T-helper 17 cell (primary cell): ENCODE measurements at regions not wholly inside any gene's neighbourhood (a gene's known extent, or its start where the extent isn't known, plus 50 kb on each side); places are given as distances from the start of the nearest gene placed in this dataset.
"Not testable (repeated sequence)": the region's sequence is repeated elsewhere in the genome, so short reads cannot be mapped to it uniquely, and the experiment has no call there.

Source experiments
- ATAC-seq: fragments of 150-1000 bp; cut with Tn5 transposase; 2 replicates; pipeline ENCODE4 v1.10.0; 2021; ENCODE audit warnings: mild to moderate bottlenecking, moderate library complexity
- DNase-seq, 3 donors: peaks; one replicate each; pipeline versions ENCODE4 v3.0.0 to v3.0.0-alpha.2; 2020 to 2021
- H3K9me3 ChIP-seq: one replicate; pipeline ENCODE4 v1.7.0; 2013; ENCODE audit warnings: low read length, mild to moderate bottlenecking; ENCODE audit not compliant: control insufficient read depth, poor library complexity, severe bottlenecking
- H3K27ac Mint-ChIP-seq: one replicate; pipeline ENCODE4 v1.8.0; 2022; ENCODE audit warnings: mild to moderate bottlenecking, moderate library complexity, mixed read lengths
- H3K27me3 Mint-ChIP-seq: one replicate; pipeline ENCODE4 v1.8.0; 2022; ENCODE audit warnings: mixed read lengths
- H3K36me3 Mint-ChIP-seq: one replicate; pipeline ENCODE4 v1.8.0; 2022; ENCODE audit warnings: low read depth, mixed read lengths
- H3K4me1 Mint-ChIP-seq: one replicate; pipeline ENCODE4 v1.8.0; 2022; ENCODE audit warnings: mild to moderate bottlenecking, mixed read lengths
- H3K4me3 Mint-ChIP-seq: one replicate; pipeline ENCODE4 v1.8.0; 2022; ENCODE audit warnings: mild to moderate bottlenecking, moderate library complexity, mixed read lengths

DNA sequence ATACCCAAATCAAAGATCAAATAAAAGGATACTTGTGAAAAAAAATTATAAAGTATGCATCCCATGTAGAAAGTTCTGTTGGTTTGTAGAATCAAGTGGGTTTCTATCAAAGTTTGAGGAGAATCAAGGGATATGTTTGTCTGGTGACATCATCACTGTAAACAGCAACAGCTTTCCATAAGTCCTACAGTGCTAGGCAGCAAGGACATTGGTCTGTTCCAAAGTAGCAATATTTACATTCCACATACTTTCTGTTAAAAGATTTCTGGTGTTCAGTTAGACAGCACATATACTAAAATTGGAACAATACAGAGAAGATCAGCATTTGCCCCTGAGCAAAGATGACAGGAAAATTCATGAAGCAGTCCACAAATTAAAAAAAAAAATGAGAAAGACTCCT, 683.9 kb downstream of the XPNPEP1 start:
- no peak overlapping the region for H3K4me3 Mint-ChIP-seq
- DNase-seq (no peak), ATAC-seq (no peak)
- H3K27me3 Mint-ChIP-seq: no peaks in the 10 kb centered on the region
- no peaks in the 10 kb centered on the region for H3K9me3 ChIP-seq
- H3K36me3 Mint-ChIP-seq: no peaks in the 10 kb centered on the region
- no peaks in the 10 kb centered on the region for H3K4me1 Mint-ChIP-seq
- H3K27ac Mint-ChIP-seq: no peak overlapping the region

GRCh38 chr10:109237682-109238081, 685.6 kb downstream of the XPNPEP1 start:
- H3K9me3 ChIP-seq: no peaks in the 10 kb centered on the region
- Mint-ChIP-seq H3K27me3 (no peaks in the 10 kb centered on the region), H3K4me3 (no peak overlapping the region), H3K27ac (no peak overlapping the region), H3K36me3 (no peaks in the 10 kb centered on the region), H3K4me1 (no peaks in the 10 kb centered on the region)
- DNase-seq (no peak), ATAC-seq (no peak)

DNA sequence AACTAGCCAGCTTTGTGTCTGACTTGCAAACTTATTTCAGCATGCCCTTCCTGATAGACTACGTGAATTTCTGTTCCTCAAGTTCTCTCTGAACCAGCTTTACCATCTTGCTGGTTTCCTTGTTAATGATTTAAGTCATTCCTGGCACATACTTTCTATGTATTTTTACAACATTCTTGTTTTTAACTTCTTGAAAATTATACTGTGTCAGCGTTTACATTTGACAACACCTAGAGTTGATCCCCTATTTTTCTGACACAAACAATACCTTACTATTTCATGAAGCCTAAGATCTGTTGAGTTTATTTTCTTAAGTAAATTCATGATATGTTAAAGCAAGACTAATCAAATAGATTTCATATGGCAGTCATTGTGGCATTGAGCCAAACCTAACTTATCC, 686.3 kb downstream of the XPNPEP1 start:
- H3K27me3 Mint-ChIP-seq: no peaks in the 10 kb centered on the region
- H3K4me3 Mint-ChIP-seq: no peak overlapping the region
- no peak for ATAC-seq
- H3K4me1 Mint-ChIP-seq: no peaks in the 10 kb centered on the region
- H3K9me3 ChIP-seq: no peaks in the 10 kb centered on the region
- no peak for DNase-seq
- no peak overlapping the region for H3K27ac Mint-ChIP-seq
- H3K36me3 Mint-ChIP-seq: no peaks in the 10 kb centered on the region

GRCh38 chr10:109223533-109223932, 699.8 kb downstream of the XPNPEP1 start:
- H3K9me3 ChIP-seq, ATAC-seq, H3K4me1 Mint-ChIP-seq, H3K4me3 Mint-ChIP-seq, H3K36me3 Mint-ChIP-seq, H3K27me3 Mint-ChIP-seq, H3K27ac Mint-ChIP-seq, DNase-seq: not testable (repeated sequence)

DNA sequence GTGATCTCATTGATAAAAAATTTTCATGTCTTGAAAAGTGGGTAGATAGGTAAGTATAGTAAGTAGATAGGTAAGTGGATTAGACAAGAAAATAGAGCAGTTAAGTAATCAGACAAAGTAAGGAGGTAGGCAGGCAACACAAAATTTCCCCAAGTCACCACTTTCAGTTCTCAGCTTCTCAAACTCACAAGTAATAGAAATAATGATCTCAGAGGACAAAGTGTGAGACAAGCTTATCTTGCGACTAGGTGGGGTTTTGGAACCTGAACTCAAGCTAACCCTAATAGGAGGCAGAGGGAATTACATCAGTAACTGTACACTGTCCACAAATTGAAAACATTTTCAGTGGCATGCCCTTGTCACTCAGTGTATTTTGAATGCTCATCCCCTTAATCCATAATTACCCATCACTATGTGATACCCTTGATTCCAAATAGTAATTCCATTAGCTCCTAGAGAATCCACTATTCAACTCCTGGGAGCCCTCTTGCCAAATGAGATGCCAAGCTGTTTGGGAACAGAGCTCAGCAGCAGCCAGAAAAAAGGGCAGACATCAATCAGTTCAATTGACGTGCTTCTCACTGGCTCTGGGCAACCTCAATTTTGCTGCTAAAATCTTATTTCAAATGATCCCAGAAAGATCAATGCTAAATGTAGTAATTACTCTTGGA, 703.2 kb downstream of the XPNPEP1 start:
- H3K9me3 ChIP-seq: no peaks in the 10 kb centered on the region
- Mint-ChIP-seq H3K4me1 (no peaks in the 10 kb centered on the region), H3K4me3 (no peak overlapping the region), H3K36me3 (no peaks in the 10 kb centered on the region), H3K27me3 (no peaks in the 10 kb centered on the region), H3K27ac (no peak overlapping the region)
- no peak for ATAC-seq
- no peak for DNase-seq

DNA sequence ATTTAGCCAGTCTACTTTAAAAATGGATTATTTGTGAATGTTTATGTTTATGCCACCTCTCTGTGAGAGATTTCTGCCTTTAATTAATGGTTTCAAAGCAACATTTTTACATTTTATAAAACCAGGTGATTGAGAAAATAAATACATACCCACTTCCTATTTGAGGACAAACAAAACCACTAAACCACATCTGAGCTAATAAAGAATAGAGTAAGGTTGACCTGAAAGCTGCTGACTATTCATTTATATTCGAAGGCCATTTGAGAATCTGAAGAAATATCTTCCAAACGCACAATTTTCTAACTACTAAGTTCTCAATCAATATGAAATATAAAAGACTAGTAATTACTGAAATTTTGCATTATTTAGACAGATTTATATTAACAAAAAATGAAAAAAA, 705.1 kb downstream of the XPNPEP1 start:
- Mint-ChIP-seq H3K4me1 (no peaks in the 10 kb centered on the region), H3K4me3 (no peak overlapping the region), H3K36me3 (no peaks in the 10 kb centered on the region), H3K27ac (no peak overlapping the region), H3K27me3 (no peaks in the 10 kb centered on the region)
- no peaks in the 10 kb centered on the region for H3K9me3 ChIP-seq
- DNase-seq: no peak
- no peak for ATAC-seq

DNA sequence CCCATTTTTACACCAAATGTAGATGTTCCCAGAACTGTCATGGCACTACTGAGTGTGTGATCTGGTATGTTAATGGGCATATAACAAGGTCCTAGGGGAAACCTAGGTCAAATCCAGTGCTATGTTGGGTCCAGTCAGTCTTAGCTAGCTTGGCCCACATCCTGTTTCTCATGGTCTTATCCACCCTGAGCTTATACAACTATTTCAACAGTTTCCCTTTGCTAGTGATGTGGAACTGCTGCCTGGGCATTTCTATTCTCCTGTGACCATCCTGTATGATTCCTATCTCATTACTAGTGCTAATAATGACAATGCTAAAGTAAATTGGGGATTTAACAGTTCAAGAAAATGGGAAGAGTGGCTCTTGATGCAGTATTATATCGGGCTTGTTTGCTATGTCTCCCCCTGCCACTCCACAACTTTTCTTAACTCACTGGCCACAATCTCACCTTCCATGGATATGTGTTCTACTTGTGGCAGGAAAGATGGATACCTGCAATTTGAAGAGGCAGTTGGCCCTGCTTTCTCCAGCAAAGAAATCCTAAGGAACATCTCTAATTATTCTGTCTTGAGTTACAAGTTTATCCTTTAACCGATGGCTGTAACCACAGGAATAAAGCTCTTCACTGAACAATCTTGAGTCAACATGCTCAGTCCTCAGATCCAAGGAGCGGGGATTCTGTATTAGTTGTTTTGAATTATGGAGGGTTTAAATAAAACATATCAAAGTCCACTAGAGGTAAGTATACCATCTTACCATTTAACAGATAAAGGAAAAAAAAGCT, 707.8 kb downstream of the XPNPEP1 start:
- ATAC-seq (no peak), DNase-seq (no peak)
- no peaks in the 10 kb centered on the region for H3K27me3 Mint-ChIP-seq
- H3K27ac Mint-ChIP-seq: no peak overlapping the region
- H3K4me3 Mint-ChIP-seq: no peak overlapping the region
- H3K4me1 Mint-ChIP-seq: no peaks in the 10 kb centered on the region
- H3K36me3 Mint-ChIP-seq: no peaks in the 10 kb centered on the region
- no peaks in the 10 kb centered on the region for H3K9me3 ChIP-seq

DNA sequence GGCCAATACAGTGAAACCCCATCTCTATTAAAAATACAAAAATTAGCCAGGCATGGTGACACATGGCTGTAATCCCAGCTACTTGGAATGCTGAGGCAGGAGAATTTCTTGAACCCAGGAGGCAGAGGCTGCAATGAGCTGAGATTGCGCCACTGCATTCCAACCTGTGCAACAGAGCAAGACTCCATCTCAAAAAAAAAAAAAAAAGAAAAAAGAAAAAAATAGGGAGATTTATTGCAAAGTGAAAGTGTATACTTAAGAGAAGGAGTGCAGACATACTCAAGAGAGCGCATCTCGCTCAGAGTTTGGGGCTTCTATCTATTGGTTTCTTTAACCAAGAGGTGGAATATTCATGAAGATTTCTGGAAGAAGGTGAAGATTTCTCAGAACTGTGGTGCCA, 708.4 kb downstream of the XPNPEP1 start:
- DNase-seq, H3K36me3 Mint-ChIP-seq, H3K27me3 Mint-ChIP-seq, ATAC-seq, H3K9me3 ChIP-seq, H3K4me1 Mint-ChIP-seq, H3K4me3 Mint-ChIP-seq, H3K27ac Mint-ChIP-seq: not testable (repeated sequence)

DNA sequence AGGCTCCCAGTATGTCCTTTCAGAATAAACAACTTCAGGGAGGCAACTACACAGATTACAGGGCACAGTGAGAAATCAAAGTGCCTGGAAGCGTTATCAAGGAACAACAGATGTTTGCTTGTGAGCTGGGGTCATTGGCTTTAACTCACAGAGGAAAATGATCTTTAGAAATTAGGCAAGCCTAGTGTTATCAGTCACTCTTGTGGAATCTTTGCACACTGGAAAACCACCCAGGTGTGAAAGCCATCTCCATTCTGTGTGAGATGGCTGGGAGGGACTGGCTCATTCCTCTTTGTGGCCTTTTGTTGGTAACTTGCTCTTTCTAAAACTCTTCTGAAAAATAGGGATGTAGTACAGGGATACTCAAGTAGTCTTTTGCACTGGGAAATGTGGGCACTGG, 716.0 kb downstream of the XPNPEP1 start:
- no peak overlapping the region for H3K4me3 Mint-ChIP-seq
- no peaks in the 10 kb centered on the region for H3K9me3 ChIP-seq
- H3K4me1 Mint-ChIP-seq: no peaks in the 10 kb centered on the region
- H3K27me3 Mint-ChIP-seq: no peaks in the 10 kb centered on the region
- no peaks in the 10 kb centered on the region for H3K36me3 Mint-ChIP-seq
- H3K27ac Mint-ChIP-seq: no peak overlapping the region
- no peak for ATAC-seq
- no peak for DNase-seq

DNA sequence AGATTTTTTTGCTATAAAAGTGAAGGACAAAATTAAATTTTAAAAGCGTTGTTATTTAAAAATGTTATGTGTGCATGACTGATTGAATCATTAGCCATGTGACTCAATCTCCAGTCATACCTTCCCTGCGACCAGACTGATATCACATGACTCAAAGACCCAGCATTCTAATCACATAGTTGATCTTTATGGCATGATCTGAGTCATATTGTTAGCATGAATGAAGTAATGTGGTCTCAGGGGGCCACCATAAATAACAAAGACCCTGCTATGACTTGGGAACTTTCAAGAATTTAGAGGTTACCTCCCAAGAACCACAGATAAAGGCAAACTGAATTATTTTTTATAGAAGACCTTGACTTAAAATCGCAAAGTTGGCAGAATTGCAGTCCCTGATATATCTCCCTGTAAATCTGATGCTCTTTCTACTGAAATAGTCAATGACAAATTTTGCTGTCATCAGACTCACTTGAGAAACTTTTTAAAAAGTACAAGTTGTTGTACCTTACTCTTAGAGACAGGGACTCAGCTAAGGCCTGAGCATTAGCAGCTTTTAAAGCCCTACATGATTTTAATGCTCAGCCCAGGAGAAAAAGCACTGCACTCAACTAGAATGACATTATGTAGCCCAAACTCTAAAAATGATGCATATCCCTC, 717.3 kb downstream of the XPNPEP1 start:
- no peaks in the 10 kb centered on the region for H3K4me1 Mint-ChIP-seq
- no peaks in the 10 kb centered on the region for H3K27me3 Mint-ChIP-seq
- no peak overlapping the region for H3K4me3 Mint-ChIP-seq
- no peak overlapping the region for H3K27ac Mint-ChIP-seq
- no peak for ATAC-seq
- no peak for DNase-seq
- no peaks in the 10 kb centered on the region for H3K36me3 Mint-ChIP-seq
- no peaks in the 10 kb centered on the region for H3K9me3 ChIP-seq

- Mint-ChIP-seq H3K27me3 (no peaks in the 10 kb centered on the region), H3K27ac (no peak overlapping the region), H3K4me3 (no peak overlapping the region), H3K4me1 (no peaks in the 10 kb centered on the region), H3K36me3 (no peaks in the 10 kb centered on the region)
- no peak for ATAC-seq
- no peaks in the 10 kb centered on the region for H3K9me3 ChIP-seq
- no peak for DNase-seq
These were observed 719.5 kb downstream of the XPNPEP1 start for GRCh38 chr10:109203646-109204353.

GRCh38 chr10:109202111-109202510, 721.2 kb downstream of the XPNPEP1 start:
- H3K36me3 Mint-ChIP-seq: no peaks in the 10 kb centered on the region
- H3K27me3 Mint-ChIP-seq: no peaks in the 10 kb centered on the region
- ATAC-seq (no peak), DNase-seq (no peak)
- no peaks in the 10 kb centered on the region for H3K4me1 Mint-ChIP-seq
- H3K27ac Mint-ChIP-seq: no peak overlapping the region
- no peak overlapping the region for H3K4me3 Mint-ChIP-seq
- no peaks in the 10 kb centered on the region for H3K9me3 ChIP-seq

GRCh38 chr10:109200646-109201045, 722.7 kb downstream of the XPNPEP1 start:
- H3K4me1 Mint-ChIP-seq: no peaks in the 10 kb centered on the region
- DNase-seq (no peak), ATAC-seq (no peak)
- H3K4me3 Mint-ChIP-seq: no peak overlapping the region
- no peaks in the 10 kb centered on the region for H3K9me3 ChIP-seq
- no peaks in the 10 kb centered on the region for H3K36me3 Mint-ChIP-seq
- H3K27me3 Mint-ChIP-seq: no peaks in the 10 kb centered on the region
- no peak overlapping the region for H3K27ac Mint-ChIP-seq
